Cardiac septum (tissue), 1 donor: ENCODE measurements at regions not wholly inside any gene's neighbourhood (a gene's known extent, or its start where the extent isn't known, plus 50 kb on each side); places are given as distances from the start of the nearest gene placed in this dataset.
"Not testable (repeated sequence)": the region's sequence is repeated elsewhere in the genome, so short reads cannot be mapped to it uniquely, and the experiment has no call there.

Experiments
- DNase-seq: peaks from one replicate; pipeline ENCODE4 v3.0.0-alpha.2; 2020; ENCODE audit warnings: low spot score
- intact Hi-C: fragments of 100-400 bp; cut with DNase I; formaldehyde crosslinking; loops from one replicate; pipeline ENCODE4 v1.14.0; 2022
- donor health status: DM: no; HTN: no; CAD: no.

DNA sequence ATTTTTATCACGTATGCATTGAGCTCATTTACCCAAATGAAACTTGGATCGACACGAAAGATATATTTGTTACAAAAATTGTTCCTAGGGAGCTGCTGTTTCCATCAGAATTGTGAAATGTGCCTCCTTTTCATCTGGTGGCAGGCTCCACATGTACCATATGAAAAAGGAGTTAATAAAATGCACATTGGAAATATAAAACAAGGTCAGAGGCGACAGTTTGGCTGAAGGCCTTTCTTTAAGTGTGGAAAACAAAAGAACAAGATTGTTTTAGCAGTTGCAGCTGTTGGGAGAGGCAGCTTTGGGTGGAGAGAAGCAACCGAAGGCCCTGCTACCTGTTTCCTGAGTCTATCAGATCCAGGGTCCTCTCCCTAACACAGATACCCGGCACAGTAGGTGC, 334.5 kb upstream of the NT5E start:
- DNase-seq = no peak
- intact Hi-C loops = no loop called here

GRCh38 chr6:85114581-85114935, 335.3 kb upstream of the NT5E start:
- intact Hi-C loops = no loop called here
- no peak for DNase-seq

- intact Hi-C loops = no loop called here
- no peak for DNase-seq
These were observed 335.8 kb upstream of the NT5E start for GRCh38 chr6:85113934-85114580.

DNA sequence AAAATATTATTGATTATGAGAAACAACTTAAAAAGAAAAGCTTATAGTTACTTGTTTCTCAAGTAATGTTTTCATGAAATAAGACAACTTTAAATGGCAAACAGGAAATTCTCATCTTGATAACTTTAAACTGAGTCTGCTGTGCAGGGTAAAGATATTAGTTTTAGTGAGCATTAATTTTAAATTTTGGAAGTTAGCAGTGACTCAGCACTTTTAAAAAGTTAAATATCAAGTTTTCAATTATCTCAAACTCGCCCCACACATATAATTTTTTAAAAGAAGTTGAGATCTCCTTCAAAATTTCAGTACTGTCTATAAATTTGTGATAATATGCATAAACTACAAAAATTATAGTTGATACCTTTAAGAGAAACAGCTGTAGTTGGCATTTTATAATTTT, 337.3 kb upstream of the NT5E start:
- DNase-seq = no peak
- intact Hi-C loops = no loop called here

- intact Hi-C loops = no loop called here
- no peak for DNase-seq
These were observed 338.3 kb upstream of the NT5E start for GRCh38 chr6:85111481-85112011.

GRCh38 chr6:85110943-85111342, 338.9 kb upstream of the NT5E start:
- DNase-seq = no peak
- intact Hi-C loops = no loop called here

DNA sequence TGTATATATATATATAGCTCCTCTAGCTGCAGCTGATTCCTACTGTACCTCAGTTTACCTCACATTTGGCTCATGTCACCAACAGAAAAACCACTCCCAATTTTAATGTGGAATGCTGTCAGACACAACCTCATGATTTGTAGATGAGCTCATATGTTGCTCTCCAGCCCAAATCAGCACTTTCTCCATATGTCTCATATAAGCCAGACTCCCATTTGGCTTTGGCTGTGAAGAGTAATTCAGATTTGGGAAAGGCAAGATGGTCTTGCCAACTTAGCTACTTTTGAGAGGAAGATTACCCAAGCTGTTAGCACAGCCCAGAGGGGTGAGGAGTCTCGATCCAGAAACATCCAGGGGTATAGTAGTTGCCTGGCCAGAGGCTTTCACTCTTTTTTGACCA, 342.2 kb upstream of the NT5E start:
- intact Hi-C loops = no loop called here

DNA sequence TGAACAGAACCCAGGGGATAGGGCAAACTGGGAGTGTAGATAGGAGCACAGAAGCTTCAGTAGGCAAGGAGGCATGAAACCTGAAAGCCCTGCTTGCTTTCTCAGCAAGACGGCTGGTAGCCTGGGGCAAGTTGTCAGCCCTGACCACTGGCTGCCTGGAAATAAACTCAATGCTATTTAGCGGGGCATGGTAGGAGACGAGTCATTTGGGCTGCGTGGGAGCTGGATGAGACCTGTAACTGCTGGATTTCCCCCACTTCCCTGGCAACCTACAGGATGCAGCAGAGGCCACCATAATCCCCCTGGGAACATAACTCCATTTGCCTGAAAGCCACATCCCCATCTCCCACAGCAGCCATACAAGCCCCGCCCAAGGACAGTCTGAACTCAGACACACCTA, 332.6 kb upstream of the TBX18 start:
- intact Hi-C loops = no loop called here
- DNase-seq = no peak

More for the DNA sequence above, 342.2 kb upstream of the NT5E start:
- no peak for DNase-seq

- DNase-seq = no peak
- intact Hi-C loops = no loop called here
These were observed 327.8 kb upstream of the TBX18 start for GRCh38 chr6:85092226-85092625.

GRCh38 chr6:85089255-85089654, 324.9 kb upstream of the TBX18 start:
- intact Hi-C loops = no loop called here
- no peak for DNase-seq

DNA sequence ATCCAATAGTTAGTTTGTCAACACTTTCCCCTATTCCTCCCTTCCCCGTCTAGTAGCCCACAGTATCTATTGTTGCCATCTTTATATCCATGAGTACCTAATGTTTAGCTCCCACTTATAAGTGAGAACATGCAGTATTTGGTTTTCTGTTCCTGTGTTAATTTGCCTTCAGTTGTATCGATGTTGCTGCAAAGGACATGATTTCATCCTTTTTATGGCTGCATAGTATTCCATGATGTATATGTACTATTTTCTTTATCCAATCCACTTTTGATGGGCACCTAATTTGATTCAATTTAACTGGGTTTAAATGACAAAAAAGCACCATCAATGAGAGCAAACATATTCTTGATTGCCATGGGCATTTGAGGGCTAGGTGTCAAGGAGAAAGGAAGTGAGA, 321.5 kb upstream of the TBX18 start:
- intact Hi-C loops = no loop called here
- no peak for DNase-seq

GRCh38 chr6:85081102-85081501, 316.7 kb upstream of the TBX18 start:
- no peak for DNase-seq
- intact Hi-C loops = no loop called here

- no peak for DNase-seq
- intact Hi-C loops = no loop called here
These were observed 315.4 kb upstream of the TBX18 start for GRCh38 chr6:85079761-85080160.

GRCh38 chr6:85078058-85078457, 313.7 kb upstream of the TBX18 start:
- intact Hi-C loops = no loop called here
- DNase-seq = no peak

- intact Hi-C loops = no loop called here
- no peak for DNase-seq
These were observed 312.7 kb upstream of the TBX18 start for GRCh38 chr6:85077098-85077497.

GRCh38 chr6:85071845-85072244, 307.4 kb upstream of the TBX18 start:
- intact Hi-C loops, DNase-seq: not testable (repeated sequence)

GRCh38 chr6:85069577-85069976, 305.2 kb upstream of the TBX18 start:
- intact Hi-C loops = no loop called here
- DNase-seq = no peak

- DNase-seq = no peak
- intact Hi-C loops = no loop called here
These were observed 303.8 kb upstream of the TBX18 start for GRCh38 chr6:85068221-85068620.

- no peak for DNase-seq
- intact Hi-C loops = no loop called here
These were observed 301.9 kb upstream of the TBX18 start for GRCh38 chr6:85066266-85066665.

DNA sequence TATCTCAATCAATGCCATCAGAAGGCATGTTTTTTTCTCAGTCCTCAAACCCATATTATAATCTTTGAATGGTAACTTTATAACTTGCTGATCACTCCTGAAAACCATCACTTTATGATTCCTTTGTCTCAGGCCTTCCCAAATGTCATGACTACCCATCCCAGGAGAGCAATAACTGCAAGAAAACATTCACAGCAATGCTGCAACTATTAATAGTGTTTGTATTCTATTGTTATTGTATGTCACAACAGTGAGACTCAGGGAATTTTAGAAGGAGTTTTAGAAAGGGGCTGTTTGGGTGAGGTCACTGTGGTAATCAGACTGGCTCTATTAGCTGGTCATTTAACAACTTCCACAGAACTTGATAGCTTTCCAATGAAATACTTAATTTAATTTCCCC, 301.4 kb upstream of the TBX18 start:
- DNase-seq = no peak
- intact Hi-C loops = no loop called here

- DNase-seq = no peak
- intact Hi-C loops = no loop called here
These were observed 299.2 kb upstream of the TBX18 start for GRCh38 chr6:85063611-85064010.

DNA sequence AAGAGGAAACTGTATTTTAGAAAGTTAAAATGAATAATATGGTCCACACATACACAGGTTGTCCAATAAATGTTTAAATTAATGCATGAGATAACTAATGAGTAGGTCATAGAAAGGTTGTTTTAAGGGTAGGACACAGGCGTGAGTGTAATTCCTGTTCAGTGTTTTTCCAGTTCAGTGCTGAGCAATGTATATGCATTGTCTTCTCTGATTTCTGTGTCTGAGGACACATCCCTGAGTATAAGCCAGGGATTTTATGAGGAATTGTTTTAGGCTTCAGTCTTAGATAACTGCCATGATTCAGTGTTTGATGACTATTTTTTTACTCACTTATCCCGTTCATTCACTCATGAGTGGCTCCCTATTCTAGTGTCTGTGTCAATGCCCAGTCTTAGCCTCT, 298.5 kb upstream of the TBX18 start:
- intact Hi-C loops = no loop called here
- no peak for DNase-seq
